CD4-positive, alpha-beta T cell treated with Interferon gamma for 1 hour (primary cell): ENCODE measurements at regions not wholly inside any gene's neighbourhood (a gene's known extent, or its start where the extent isn't known, plus 50 kb on each side); places are given as distances from the start of the nearest gene placed in this dataset.

Experiments
- DNase-seq: peaks from one replicate; pipeline ENCODE4 v3.0.0-alpha.2; 2020

DNA sequence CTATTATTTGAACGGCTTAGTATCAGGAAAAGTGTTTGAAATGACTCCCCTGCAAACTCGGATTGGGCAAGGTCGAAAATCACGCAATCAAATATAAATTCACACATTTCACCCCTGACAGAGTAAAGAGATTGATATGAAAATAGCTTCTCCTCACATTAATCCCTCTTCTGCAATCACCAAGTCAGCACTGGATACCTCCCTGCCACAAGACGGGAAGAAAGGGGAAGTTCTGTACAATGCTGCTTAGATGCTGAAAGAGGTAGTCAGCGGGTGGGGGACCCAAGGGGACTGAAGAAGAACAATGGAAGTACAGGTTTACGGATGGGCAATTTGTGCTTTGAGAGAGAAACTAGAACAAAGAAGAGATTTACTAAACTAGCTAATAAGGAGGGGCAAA lies 72.0 kb upstream of the ANK3 start:
- DNase-seq = no peak

DNA sequence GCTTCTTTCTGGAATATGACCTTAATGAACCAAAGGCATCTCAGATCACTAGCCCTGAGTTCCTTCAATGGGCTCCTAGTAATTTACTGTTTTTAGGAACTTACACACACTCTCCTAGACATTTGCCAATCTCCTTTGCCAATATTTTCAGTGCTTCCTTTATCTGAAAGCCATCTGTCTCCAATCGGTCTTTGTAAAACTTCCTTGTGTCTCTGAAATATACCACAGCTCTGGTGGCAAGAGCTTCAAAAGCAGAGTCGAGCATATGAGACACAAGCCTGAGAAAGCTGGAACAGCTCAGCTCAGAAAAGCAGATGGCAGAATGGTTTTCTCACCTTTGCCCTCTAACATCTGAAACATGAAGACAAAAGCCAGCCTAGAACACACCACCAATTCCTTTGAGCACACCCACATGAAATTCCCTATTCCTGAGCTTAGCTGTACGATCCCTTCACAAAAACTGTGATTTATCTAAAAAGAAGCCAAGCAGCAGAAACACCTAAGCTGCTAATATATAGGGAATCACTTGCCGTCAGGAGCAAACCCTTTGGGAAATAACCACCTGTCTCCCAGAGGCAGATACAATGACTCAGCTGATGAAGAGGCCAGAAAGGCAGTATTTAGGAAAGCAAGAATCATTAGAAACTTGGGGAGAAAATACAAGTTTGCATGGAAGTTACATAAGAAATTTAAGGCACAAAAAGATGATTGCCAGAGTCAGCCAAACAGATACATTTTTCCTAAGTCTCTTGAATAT lies 70.2 kb upstream of the ANK3 start:
- no peak for DNase-seq

DNA sequence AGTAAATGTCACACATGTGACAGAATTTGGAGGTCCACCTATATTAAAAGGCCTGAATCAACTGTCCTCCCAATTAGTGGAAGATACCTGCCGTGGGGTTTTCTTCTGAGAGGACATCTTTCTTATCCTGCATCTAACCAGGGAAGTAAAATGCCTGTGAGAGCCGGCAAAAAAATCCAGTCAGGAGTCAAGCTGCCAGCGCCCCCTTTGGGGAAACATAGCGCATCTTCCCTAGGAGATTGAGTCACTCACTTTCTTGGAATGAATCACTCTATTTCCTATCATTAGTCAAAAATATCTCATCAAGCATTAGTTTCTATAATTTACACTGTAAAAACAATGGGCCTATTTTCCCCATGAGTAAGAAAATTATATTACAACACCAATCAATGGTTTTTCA lies 66.4 kb upstream of the ANK3 start:
- no peak for DNase-seq

DNA sequence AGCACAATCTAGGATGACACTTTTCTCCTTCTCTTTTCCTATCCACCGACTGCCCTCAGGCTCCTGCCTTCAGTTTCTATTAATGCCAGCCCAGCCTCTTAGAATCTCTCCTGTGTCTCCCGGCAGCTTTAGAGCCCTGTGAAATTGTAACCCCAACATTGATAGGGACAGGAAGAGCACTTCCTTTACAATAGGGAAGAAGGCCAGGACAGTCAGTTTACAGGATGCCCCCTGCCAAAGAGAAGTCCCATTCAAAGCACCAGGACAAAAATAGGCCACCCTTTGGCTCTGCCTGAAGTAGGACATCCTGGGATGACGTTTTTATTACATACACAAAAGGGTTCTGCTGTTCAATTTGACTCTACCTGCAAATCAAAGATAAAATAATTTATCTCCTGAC lies 64.7 kb upstream of the ANK3 start:
- DNase-seq = no peak

DNA sequence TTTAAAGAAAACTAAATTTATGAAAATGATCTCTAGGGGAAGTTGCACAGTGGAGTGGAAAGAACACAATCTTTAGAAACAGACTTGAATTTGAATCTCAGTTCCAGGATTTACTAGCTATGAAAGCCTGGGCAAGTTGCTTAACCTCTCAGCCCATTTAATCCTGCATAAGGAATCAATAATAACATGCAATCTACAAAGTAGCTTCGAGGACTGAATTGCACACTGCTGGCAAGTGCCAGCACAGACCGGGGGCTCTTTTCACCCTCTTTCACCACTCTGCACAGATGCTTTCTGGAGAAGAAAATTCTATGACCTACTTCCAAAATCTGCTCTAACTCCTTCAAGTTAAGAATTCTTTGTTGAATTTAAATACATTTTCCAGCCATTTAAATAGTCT lies 63.4 kb upstream of the ANK3 start:
- no peak for DNase-seq

DNA sequence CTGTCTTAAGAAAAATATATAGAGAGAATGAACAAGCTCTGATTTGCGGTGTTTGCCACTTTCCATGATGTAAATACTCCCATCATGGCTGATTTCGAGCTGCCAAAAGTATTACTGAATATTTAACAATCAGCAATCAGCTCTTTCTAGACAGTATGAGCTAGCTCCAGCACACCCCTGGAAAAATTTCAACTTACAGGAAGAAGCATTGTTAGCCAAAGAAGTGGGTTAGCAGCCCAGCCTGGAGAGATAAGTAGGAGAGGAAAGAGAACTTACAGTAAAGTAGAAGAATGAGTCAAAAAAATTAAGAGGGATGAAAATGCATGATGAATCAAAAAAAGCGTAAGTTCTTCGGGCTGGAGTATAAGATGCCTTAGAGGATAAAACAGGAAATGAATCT lies 60.6 kb upstream of the ANK3 start:
- no peak for DNase-seq

DNA sequence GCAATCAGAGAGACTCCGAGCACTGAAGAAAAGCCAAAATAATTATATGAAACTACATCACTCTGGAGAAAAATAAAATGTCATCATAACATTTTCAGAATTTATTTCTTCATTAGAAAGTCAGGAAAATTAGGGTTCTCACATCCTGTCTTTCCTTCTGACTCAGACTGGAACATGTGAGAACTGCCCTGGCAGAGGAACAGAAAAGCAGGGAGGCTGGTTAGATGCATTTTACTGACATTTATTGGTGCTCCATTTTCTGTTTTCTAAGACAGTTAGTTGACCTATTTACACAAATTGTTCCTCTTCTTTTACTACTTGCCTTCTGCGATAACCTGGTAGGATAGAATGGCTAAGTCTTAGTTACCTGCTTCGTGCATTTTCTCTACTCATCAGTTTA lies 58.6 kb upstream of the ANK3 start:
- DNase-seq = no peak

DNA sequence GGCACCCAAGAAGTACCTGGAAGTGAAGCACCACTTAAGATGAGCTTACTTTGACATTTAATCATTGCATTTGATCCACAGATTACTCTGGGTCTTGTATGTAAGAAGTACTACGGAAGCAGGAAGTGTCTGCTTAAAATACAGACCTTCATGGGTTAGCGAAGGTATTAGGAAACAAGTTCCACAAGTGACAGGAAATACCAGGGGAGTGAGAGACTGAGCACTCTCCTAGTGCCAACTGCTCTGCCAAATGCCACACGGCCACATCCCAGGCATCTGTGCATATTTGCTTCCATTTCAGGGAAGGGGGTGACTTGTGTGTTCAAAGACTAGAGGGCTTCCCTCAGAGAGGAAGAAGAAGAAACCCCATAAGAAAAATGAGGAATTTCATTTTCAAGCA lies 57.2 kb upstream of the ANK3 start:
- DNase-seq = no peak

DNA sequence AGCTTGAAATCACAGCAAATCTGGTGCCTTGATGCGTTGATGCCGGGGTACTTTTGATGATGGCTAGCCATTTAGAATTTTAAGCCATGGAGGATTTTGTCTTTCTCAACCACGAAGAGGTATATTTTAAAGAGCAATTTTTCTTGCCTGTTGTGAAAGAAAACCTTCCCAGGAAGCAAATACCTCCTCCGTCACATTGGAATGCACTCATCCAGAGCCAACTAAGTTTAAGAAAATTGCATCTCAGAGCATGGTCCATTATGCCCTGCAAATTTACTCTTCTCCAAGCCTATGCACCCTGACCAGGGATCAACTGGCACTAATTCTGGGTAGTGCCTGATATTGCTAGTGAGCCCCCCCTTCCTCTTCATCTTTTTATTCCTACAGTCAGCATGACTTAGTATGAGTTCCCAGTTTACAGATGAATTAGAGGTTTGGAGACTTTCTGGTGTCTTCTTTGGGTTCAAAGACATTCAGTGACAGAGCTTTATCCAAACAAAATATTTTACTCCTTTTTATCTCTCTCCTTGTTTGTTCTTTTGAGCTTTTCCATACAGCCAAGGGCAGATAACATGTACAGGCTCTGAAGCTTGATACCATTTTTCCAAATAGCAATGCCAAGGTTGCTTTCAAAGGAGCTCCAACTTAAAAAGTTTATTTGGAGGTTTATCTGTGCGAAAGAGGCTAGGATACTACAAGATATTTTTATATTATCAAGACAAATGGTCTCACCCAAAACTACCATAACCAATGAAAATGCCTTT lies 56.6 kb upstream of the ANK3 start:
- DNase-seq = no peak

DNA sequence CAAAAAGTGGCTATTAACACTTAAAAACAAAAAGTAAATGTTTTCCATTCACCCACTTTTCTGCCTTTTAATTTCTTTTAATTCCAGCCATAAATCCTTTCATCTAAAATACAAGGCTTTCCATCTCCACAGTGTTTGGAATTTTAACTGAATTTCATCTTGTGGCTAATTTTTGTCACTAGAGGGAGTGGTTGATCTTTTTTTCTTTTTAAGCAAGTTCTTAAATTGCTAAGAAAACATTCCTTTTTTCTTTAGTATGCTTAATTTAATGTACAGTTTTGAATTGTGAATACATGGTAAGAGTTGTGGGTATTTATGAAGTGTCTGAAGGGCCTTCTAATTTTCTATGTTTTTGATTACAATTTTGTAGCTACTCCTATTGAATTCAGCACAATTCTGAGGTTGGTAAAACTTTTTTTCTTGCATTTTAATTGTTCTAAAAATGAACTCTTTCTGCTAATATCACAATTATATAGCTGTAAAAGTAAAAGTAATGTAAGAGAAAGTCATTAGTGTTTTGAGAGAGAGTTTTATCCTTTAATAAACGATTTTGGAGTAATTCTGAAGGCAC lies 54.9 kb upstream of the ANK3 start:
- DNase-seq = no peak

DNA sequence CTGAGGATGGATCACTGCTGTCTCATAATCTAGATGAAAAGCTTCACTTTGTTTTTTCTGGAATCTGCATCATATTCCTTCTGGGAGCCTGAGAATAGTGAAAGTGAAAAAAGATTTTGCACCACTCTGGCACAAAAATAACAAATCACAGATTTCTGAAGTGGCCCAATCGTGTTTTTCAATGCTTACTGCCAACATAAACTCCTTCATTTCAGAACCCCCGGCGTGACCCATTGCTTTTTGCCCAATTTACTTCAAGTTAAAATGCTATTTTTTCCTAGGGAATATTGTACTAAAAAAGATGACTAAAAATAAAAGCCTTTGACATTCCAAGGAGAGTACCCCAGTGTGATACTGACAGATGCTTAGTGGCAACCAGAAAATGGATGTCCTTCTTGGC lies 53.7 kb upstream of the ANK3 start:
- DNase-seq = no peak

DNA sequence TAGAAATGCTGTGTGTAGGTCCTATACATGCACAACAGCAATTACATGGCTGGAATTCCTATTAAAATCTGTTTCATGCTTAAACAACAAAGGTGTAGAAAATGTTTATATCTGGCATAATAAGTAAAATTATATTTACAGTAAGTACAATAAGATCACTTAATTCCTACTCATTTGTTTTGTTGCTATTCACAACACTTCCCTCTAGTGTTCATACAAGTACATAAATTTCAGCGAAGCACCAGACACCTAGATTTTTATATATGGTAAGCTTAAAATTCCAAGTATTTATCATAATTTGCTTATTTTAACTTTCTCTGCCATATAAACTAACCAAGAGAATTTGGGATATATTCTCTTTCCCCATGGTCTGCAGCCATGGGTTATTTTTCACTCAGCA lies 51.8 kb upstream of the ANK3 start:
- DNase-seq = no peak

DNA sequence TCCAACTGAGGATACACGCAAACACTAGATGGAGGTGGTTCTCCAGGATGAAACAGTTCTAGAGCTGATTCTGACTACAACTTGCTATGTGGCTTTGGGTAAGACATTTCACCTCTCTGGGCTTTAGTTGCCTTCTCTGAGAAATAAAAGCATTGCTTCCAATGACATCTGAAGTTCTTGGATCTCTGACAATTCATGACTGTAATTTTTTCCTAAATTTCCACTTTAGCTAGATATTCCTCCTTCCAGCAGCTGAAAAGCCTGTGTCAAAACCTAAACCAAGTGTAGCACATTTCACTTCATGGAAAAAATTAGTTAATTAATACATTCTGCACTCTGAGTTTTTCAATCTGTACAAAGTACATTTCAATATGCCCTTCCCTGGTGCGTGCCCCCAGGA lies 50.0 kb upstream of the ANK3 start:
- DNase-seq = no peak
